Breast epithelium (tissue), 3 donors: ENCODE measurements at regions not wholly inside any gene's neighbourhood (a gene's known extent, or its start where the extent isn't known, plus 50 kb on each side); places are given as distances from the start of the nearest gene placed in this dataset.

ENCODE experiments used
- CTCF ChIP-seq, 3 donors: fragments of 450-650 bp; IDR thresholded peaks; one replicate each; pipeline ENCODE4 v1.5.1; 2016 to 2017; ENCODE audit warnings: antibody characterized with exemption in 3 of 3, mild to moderate bottlenecking in 3 of 3, moderate library complexity in 3 of 3
- POLR2A ChIP-seq: fragments of 450-650 bp; IDR thresholded peaks from one replicate; pipeline ENCODE4 v1.6.1; 2016; ENCODE audit warnings: antibody characterized with exemption, mild to moderate bottlenecking, moderate library complexity
- POLR2AphosphoS5 ChIP-seq, 3 donors: sonication (generic); formaldehyde crosslinking; IDR thresholded peaks; one replicate each; pipeline ENCODE4 v1.6.1; 2017; ENCODE audit warnings: antibody characterized with exemption in 3 of 3

GRCh38 chr18:30616414-30616813 lies 426.1 kb downstream of the DSC3 start:
- no peak for TF ChIP-seq CTCF (IDR thresholded peaks at IDR 0.05)
- TF ChIP-seq POLR2AphosphoS5 (IDR thresholded peaks at IDR 0.05): no peak
- TF ChIP-seq POLR2A: no peak
